Thyroid gland (tissue), 4 donors: ENCODE measurements at regions not wholly inside any gene's neighbourhood (a gene's known extent, or its start where the extent isn't known, plus 50 kb on each side); places are given as distances from the start of the nearest gene placed in this dataset.

Source experiments
- DNase-seq, 2 donors: peaks; one replicate each; pipeline ENCODE4 v3.0.0-alpha.2; 2019
- H3K27ac ChIP-seq, 3 donors: fragments of 200-600 bp; sonication (generic); 1 replicate in 2 of 3; 2 replicates in 1 of 3; pipeline ENCODE4 v1.5.1; 2016 to 2019; ENCODE audit warnings: mild to moderate bottlenecking in 1 of 3, moderate library complexity in 1 of 3
- H3K27me3 ChIP-seq: fragments of 200-600 bp; sonication (generic); one replicate; pipeline ENCODE4 v1.5.1; 2019
- H3K36me3 ChIP-seq, 2 donors: fragments of 200-600 bp; sonication (generic); one replicate each; pipeline ENCODE4 v1.5.1; 2016 to 2019
- H3K4me1 ChIP-seq, 2 donors: fragments of 200-600 bp; sonication (generic); one replicate each; pipeline ENCODE4 v1.5.1; 2017 to 2019
- H3K4me3 ChIP-seq, 3 donors: fragments of 200-600 bp; sonication (generic); replicated peaks in 1 of 3; 1 replicate in 2 of 3; 2 replicates in 1 of 3; pipeline ENCODE4 v1.5.1; 2016; ENCODE audit warnings: mild to moderate bottlenecking in 1 of 3
- H3K9me3 ChIP-seq: fragments of 200-600 bp; sonication (generic); one replicate; pipeline ENCODE4 v1.5.1; 2017
- POLR2A ChIP-seq, 2 donors: fragments of 450-650 bp; IDR thresholded peaks; one replicate each; pipeline ENCODE4 v1.6.1; 2017; ENCODE audit warnings: antibody characterized with exemption in 2 of 2, mild to moderate bottlenecking in 2 of 2, moderate library complexity in 1 of 2
- WGBS, 2 donors: methylation state at CpG; one replicate each; pipeline ENCODE4 v1.1.5; 2017; 5-methylcytosine and 5-hydroxymethylcytosine counted together
- intact Hi-C: fragments of 100-400 bp; cut with DNase I; formaldehyde crosslinking; loops from one replicate; pipeline ENCODE4 v1.15.1; 2023
- TF ChIP-seq, protein P1 (sequence below), 6 experiments: fragments of 200-600 bp in 3 of 6; fragments of 450-650 bp in 3 of 6; sonication (generic) in 3 of 6; IDR thresholded peaks; one replicate each; pipeline ENCODE4 v1.5.1; 2016 to 2019; ENCODE audit warnings: antibody characterized with exemption in 6 of 6, mild to moderate bottlenecking in 2 of 6, inconsistent platforms in 1 of 6, moderate library complexity in 1 of 6

- H3K36me3 ChIP-seq: no peaks in the 10 kb centered on the region
- no peak for DNase-seq
- no peaks in the 10 kb centered on the region for H3K27me3 ChIP-seq
- no peak for TF ChIP-seq POLR2A (IDR thresholded peaks at IDR 0.05)
- TF ChIP-seq, protein P1, sequence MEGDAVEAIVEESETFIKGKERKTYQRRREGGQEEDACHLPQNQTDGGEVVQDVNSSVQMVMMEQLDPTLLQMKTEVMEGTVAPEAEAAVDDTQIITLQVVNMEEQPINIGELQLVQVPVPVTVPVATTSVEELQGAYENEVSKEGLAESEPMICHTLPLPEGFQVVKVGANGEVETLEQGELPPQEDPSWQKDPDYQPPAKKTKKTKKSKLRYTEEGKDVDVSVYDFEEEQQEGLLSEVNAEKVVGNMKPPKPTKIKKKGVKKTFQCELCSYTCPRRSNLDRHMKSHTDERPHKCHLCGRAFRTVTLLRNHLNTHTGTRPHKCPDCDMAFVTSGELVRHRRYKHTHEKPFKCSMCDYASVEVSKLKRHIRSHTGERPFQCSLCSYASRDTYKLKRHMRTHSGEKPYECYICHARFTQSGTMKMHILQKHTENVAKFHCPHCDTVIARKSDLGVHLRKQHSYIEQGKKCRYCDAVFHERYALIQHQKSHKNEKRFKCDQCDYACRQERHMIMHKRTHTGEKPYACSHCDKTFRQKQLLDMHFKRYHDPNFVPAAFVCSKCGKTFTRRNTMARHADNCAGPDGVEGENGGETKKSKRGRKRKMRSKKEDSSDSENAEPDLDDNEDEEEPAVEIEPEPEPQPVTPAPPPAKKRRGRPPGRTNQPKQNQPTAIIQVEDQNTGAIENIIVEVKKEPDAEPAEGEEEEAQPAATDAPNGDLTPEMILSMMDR (IDR thresholded peaks at IDR 0.05): no peak
- peaks cover 0 to 13% of the 10 kb centered on the region in 2 donors for H3K4me1 ChIP-seq
- no peak overlapping the region for H3K27ac ChIP-seq
- H3K4me3 ChIP-seq: no peak overlapping the region
- no peaks in the 10 kb centered on the region for H3K9me3 ChIP-seq
- 49 to 55% methylated on average over 3 of the region's 3 CpGs for WGBS, 2 donors
- intact Hi-C loops: no loop called here
Observed at GRCh38 chr16:76749780-76750375, 441.1 kb upstream of the MON1B start.

DNA sequence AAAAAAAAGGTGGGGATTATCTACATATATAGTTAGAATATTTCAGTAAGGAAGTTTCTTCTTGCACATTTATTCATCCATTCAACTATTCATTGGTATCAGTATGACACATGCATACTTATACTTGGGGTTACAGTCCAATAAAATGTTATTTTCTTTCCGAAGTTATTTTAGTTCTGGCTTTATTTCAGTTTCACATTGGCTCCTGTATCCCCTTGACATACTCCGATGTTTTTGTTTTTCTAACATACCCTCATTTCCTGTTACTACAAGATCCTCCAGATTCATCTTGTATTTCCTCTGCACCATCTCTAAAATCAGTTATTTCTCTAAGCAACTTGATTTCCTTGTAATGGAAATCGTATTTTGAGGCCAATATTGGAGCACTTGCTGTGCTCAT lies 435.5 kb upstream of the MON1B start:
- H3K4me3 ChIP-seq: no peak overlapping the region
- no peaks in the 10 kb centered on the region for H3K27me3 ChIP-seq
- H3K27ac ChIP-seq: no peak overlapping the region
- WGBS, 2 donors: 64 to 73% methylated on average over 3 of the region's 3 CpGs
- no peaks in the 10 kb centered on the region for H3K36me3 ChIP-seq
- H3K9me3 ChIP-seq: no peaks in the 10 kb centered on the region
- no peak for DNase-seq
- intact Hi-C loops: no loop called here
- peaks cover 0 to 8% of the 10 kb centered on the region in 2 donors for H3K4me1 ChIP-seq
- no peak for TF ChIP-seq POLR2A (IDR thresholded peaks at IDR 0.05)
- TF ChIP-seq, protein P1 (IDR thresholded peaks at IDR 0.05): no peak

DNA sequence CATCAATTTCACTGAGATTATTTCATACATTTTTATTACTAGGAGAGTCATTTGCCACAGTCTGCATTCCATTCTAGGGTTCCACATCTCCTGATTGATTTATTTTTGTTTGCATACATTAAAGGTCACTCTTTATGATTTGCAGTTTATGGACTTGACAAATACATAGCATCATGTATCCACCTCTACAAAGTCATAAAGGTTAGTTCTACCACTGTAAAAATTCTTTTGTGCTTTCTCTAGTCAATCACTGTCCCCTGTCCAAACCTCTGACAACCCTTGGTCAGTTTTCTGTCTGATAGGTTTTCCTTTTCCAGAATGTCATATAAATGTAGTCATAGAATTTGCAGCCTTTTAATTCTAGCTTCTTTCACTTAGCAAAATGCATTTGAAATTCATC lies 434.6 kb upstream of the MON1B start:
- no peak overlapping the region for H3K27ac ChIP-seq
- no peaks in the 10 kb centered on the region for H3K4me1 ChIP-seq
- intact Hi-C loops: no loop called here

GRCh38 chr16:76756951-76757350 lies 434.0 kb upstream of the MON1B start:
- H3K9me3 ChIP-seq: no peaks in the 10 kb centered on the region
- intact Hi-C loops: no loop called here
- H3K27ac ChIP-seq: no peak overlapping the region
- no peaks in the 10 kb centered on the region for H3K36me3 ChIP-seq
- H3K4me3 ChIP-seq: no peak overlapping the region
- H3K27me3 ChIP-seq: no peaks in the 10 kb centered on the region
- H3K4me1 ChIP-seq: no peaks in the 10 kb centered on the region
- TF ChIP-seq, protein P1 (IDR thresholded peaks at IDR 0.05): no peak
- TF ChIP-seq POLR2A (IDR thresholded peaks at IDR 0.05): no peak
- DNase-seq: no peak

More for the DNA sequence above, 434.6 kb upstream of the MON1B start:
- TF ChIP-seq POLR2A (IDR thresholded peaks at IDR 0.05): no peak
- TF ChIP-seq, protein P1 (IDR thresholded peaks at IDR 0.05): no peak
- no peak for DNase-seq
- no peaks in the 10 kb centered on the region for H3K27me3 ChIP-seq
- no peaks in the 10 kb centered on the region for H3K36me3 ChIP-seq
- no peaks in the 10 kb centered on the region for H3K9me3 ChIP-seq
- H3K4me3 ChIP-seq: no peak overlapping the region

GRCh38 chr16:76766538-76766937 lies 424.5 kb upstream of the MON1B start:
- no peak for TF ChIP-seq POLR2A (IDR thresholded peaks at IDR 0.05)
- TF ChIP-seq, protein P1 (IDR thresholded peaks at IDR 0.05): no peak
- intact Hi-C loops: no loop called here

More at GRCh38 chr16:76766538-76766937, 424.5 kb upstream of the MON1B start:
- Histone ChIP-seq H3K36me3 (no peaks in the 10 kb centered on the region), H3K4me3 (no peak overlapping the region), H3K9me3 (no peaks in the 10 kb centered on the region), H3K27ac (no peak overlapping the region), H3K4me1 (no peaks in the 10 kb centered on the region), H3K27me3 (no peaks in the 10 kb centered on the region)
- no peak for DNase-seq
